ENCODE measurements at regions not wholly inside any gene's neighbourhood (a gene's known extent, or its start where the extent isn't known, plus 50 kb on each side); places are given as distances from the start of the nearest gene placed in this dataset.

GRCh38 chr9:81388831-81389230, 300.5 kb downstream of the TLE1 start:
- no peak for DNase-seq

GRCh38 chr9:81387360-81388106, 301.8 kb downstream of the TLE1 start:
- DNase-seq = no peak

- DNase-seq = no peak
Measured at GRCh38 chr9:81384911-81385310, 304.4 kb downstream of the TLE1 start.

- DNase-seq = no peak
Measured at GRCh38 chr9:81382281-81382680, 307.1 kb downstream of the TLE1 start.

GRCh38 chr9:81381694-81382093, 307.7 kb downstream of the TLE1 start:
- DNase-seq = no peak

GRCh38 chr9:81380504-81381359, 308.6 kb downstream of the TLE1 start:
- no peak for DNase-seq

GRCh38 chr9:81379655-81380054, 309.7 kb downstream of the TLE1 start:
- DNase-seq = no peak

- DNase-seq = no peak
Measured at GRCh38 chr9:81377921-81378320, 311.4 kb downstream of the TLE1 start.

GRCh38 chr9:81377320-81377719, 312.0 kb downstream of the TLE1 start:
- DNase-seq = no peak

- no peak for DNase-seq
Measured at GRCh38 chr9:81375187-81376100, 313.9 kb downstream of the TLE1 start.

- DNase-seq = no peak
Measured at GRCh38 chr9:81374459-81375186, 314.7 kb downstream of the TLE1 start.

GRCh38 chr9:81373294-81373693, 316.1 kb downstream of the TLE1 start:
- no peak for DNase-seq

GRCh38 chr9:81372628-81373191, 316.6 kb downstream of the TLE1 start:
- no peak for DNase-seq

- DNase-seq = no peak
Measured at GRCh38 chr9:81371824-81372223, 317.5 kb downstream of the TLE1 start.

GRCh38 chr9:81370650-81371049, 318.7 kb downstream of the TLE1 start:
- no peak for DNase-seq

- DNase-seq = no peak
Measured at GRCh38 chr9:81370096-81370495, 319.3 kb downstream of the TLE1 start.

- DNase-seq = no peak
Measured at GRCh38 chr9:81369121-81369520, 320.2 kb downstream of the TLE1 start.

GRCh38 chr9:81363916-81364480, 325.3 kb downstream of the TLE1 start:
- no peak for DNase-seq

GRCh38 chr9:81361296-81361695, 328.1 kb downstream of the TLE1 start:
- DNase-seq = no peak

GRCh38 chr9:81351166-81351565, 338.2 kb downstream of the TLE1 start:
- no peak for DNase-seq

- no peak for DNase-seq
Measured at GRCh38 chr9:81344366-81344765, 345.0 kb downstream of the TLE1 start.
